CD4-positive, alpha-beta T cell treated with Interleukin-4 for 1 hour (primary cell): ENCODE measurements at regions not wholly inside any gene's neighbourhood (a gene's known extent, or its start where the extent isn't known, plus 50 kb on each side); places are given as distances from the start of the nearest gene placed in this dataset.

Source experiments
- DNase-seq, 2 donors: peaks; one replicate each; pipeline ENCODE4 v3.0.0-alpha.2; 2020 to 2022

- DNase-seq = no peak
These were observed 94.5 kb upstream of the CACNA1A start for GRCh38 chr19:13600802-13601201.

GRCh38 chr19:13600091-13600490 lies 93.8 kb upstream of the CACNA1A start:
- DNase-seq = no peak

- no peak for DNase-seq
These were observed 93.4 kb upstream of the CACNA1A start for GRCh38 chr19:13599681-13600080.

GRCh38 chr19:13598098-13598497 lies 91.8 kb upstream of the CACNA1A start:
- no peak for DNase-seq

GRCh38 chr19:13597640-13598039 lies 91.4 kb upstream of the CACNA1A start:
- peak; percentile 59 to 70 for DNase-seq

- DNase-seq = peak; percentile 76 to 79
These were observed 82.9 kb upstream of the CACNA1A start for GRCh38 chr19:13588957-13589833.

GRCh38 chr19:13585512-13585911 lies 79.2 kb upstream of the CACNA1A start:
- no peak for DNase-seq

GRCh38 chr19:13583753-13584152 lies 77.5 kb upstream of the CACNA1A start:
- no peak for DNase-seq

- DNase-seq = no peak
These were observed 76.8 kb upstream of the CACNA1A start for GRCh38 chr19:13583114-13583513.

- DNase-seq = no peak
These were observed 75.3 kb upstream of the CACNA1A start for GRCh38 chr19:13581576-13581975.

- DNase-seq = no peak
These were observed 73.2 kb upstream of the CACNA1A start for GRCh38 chr19:13579388-13580060.

GRCh38 chr19:13576726-13577125 lies 70.4 kb upstream of the CACNA1A start:
- DNase-seq = no peak

- no peak for DNase-seq
These were observed 68.7 kb upstream of the CACNA1A start for GRCh38 chr19:13574933-13575332.

- no peak for DNase-seq
These were observed 66.9 kb upstream of the CACNA1A start for GRCh38 chr19:13573056-13573667.

GRCh38 chr19:13561461-13561860 lies 55.2 kb upstream of the CACNA1A start:
- no peak for DNase-seq

GRCh38 chr19:13557756-13558398 lies 51.6 kb upstream of the CACNA1A start:
- DNase-seq = peak in 1 of 2 donors; percentile 8

- DNase-seq = no peak
These were observed 50.3 kb upstream of the CACNA1A start for GRCh38 chr19:13556552-13556951.
